ENCODE measurements at regions not wholly inside any gene's neighbourhood (a gene's known extent, or its start where the extent isn't known, plus 50 kb on each side); places are given as distances from the start of the nearest gene placed in this dataset.

DNA sequence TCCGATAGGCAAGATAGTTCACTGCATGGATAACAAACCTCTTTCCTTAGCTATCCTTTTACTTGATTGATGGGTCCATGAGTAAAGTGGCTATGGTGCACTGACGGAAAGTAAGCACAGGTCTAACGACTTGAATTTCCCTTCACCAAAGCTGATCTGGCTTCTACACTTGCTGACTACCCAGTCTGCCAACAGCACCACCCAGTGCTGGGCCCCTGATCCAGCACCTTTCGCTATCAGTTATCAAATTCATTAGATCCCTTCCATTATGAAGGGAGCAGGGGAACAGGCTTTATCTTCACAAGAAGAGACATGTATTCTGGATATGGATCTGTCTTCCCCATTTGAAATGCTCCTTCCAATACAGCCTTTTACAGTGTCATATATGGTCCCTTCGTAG is 855.9 kb downstream of the GRID1 start:
- no peak for DNase-seq (ENCODE audit: low read depth in 4 of 4, low spot score in 2 of 4)

DNA sequence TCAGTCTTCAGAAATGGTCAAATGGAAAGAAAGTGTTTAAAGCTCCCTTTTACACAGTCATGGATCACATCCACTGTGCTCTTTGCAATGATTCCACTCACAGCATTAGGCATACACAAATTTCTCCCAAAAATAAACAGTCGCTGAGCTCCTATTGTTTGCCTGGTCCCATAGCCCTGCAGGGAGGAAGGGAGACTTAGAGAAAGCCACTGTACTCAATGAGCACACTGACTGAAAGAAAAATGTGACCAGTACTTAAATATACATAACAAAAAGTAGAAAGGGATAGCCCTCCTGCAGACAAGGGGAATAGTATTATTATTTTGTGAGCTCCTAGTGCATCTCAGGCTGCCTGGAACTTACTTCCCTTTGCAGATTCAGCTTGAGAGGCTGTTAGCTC is 853.2 kb downstream of the GRID1 start:
- no peak for DNase-seq (ENCODE audit: low read depth in 4 of 4, low spot score in 2 of 4)

DNA sequence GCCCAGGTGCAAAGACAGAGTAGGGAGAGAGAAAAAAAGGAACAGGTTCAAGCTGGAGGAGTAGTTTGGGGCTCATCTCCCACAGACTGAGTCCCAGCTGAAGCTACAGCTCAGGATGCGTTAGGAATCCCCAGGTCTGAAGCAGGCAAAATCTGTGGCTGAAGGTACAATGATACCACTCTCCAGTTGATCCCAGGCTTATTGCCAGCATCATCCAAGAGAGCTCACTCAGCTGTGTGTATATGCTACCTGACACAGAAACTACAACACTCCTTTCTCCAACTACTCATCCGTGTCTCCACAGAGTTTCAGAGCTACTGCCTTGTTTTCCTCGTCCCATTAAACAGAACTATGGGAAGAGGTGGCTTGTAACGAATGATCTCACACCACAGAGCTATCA is 851.3 kb downstream of the GRID1 start:
- no peak for DNase-seq (ENCODE audit: low read depth in 4 of 4, low spot score in 2 of 4)

DNA sequence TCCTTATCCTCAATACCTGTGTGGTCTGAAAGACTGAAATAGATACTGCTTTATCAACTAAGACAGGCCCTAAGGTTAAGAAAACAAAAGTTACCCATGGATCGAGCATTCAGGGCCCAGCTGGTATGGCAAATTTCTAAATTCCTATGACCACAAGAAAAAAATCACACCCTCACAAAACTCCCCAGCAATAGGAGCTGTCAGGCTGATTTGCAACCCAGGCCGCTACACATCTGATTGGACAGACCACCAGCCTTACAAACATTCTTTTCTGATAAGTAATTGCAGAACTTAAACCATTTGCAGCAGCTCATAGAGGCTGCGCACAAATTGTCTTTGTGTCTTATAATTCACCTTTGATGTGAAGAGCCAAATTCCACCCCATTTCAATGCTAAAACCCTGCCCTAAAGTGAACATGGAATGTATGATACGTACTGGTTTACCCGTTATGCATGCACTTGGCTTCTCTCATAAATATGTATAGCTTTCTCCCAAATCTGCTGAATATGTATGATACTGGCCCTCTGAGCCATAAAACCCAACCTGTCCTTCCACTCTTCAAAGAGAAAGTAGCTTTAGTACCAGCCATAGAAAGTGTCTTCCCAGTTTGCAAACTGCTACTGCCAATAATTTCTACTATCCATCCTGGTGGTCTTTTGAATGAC is 842.5 kb downstream of the GRID1 start:
- DNase-seq (ENCODE audit: low read depth in 4 of 4, low spot score in 2 of 4): no peak

DNA sequence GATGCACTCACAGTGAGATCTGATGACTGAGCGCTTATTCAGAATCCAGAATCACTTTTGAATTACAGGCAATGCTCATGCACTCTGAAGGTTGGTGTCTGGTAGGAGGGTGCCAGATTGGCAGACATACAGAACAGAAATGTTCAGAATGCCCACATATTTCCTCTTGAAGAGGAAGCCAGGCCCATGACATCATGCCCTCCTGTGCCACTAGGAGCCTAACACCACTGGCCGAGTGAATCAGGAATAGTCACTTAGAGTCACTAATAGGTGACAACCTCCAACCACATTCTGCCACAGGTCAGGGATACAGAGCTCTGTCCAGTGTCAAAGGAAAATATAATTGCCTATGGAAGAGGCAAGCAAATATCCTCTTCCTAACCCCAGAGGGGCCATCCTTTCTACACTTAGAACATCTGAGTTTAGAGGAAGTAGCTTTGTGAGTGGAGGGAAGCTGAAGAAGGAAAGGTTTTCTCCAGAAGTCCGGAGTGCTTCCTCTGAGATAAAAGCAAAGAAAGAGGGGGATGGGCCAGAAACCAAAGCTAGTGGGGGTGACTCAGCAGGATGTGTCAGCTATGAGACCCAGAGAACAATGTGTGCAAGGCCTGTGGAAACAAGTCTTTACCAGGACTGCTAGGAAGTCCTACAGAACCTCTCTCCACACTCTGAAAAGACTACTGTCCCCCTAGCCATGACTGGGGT is 838.8 kb downstream of the GRID1 start:
- no peak for DNase-seq (ENCODE audit: low read depth in 4 of 4, low spot score in 2 of 4)

DNA sequence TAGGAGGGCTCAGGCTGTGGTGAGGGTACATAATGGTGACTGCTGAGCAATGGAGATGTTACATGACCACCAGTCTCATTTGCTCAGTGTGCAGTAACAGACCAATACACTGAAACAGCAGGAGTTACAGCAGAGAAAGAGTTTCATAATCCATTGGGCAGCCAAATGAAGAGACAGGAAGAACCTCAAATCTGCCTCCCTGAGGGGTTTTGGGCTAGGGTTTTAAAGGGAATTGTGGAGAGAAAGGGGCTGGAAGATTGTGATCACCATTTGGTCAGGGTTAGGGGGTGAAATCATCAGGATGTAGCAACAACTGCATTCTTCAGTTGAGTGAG is 838.3 kb downstream of the GRID1 start:
- no peak for DNase-seq (ENCODE audit: low read depth in 4 of 4, low spot score in 2 of 4)

DNA sequence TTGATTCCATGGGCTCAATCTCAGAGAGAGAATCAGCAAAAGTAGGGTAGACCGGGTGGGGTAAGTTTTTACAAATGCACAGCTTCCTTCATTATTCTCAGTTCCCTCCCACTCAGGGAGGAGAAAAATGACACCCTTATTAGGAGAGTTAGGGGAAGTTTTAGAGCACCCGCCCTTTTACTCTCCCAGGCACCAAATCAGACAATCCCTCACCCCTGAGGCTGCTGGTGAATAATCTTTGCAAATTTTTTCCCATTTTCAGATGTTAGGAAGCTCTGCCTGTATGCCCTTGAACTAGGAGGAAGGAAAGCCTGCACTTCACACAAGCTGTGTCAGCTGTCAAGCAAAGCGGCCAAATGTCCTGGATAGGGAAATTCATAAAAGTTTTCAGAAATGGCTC is 834.9 kb downstream of the GRID1 start:
- DNase-seq (ENCODE audit: low read depth in 4 of 4, low spot score in 2 of 4): no peak

DNA sequence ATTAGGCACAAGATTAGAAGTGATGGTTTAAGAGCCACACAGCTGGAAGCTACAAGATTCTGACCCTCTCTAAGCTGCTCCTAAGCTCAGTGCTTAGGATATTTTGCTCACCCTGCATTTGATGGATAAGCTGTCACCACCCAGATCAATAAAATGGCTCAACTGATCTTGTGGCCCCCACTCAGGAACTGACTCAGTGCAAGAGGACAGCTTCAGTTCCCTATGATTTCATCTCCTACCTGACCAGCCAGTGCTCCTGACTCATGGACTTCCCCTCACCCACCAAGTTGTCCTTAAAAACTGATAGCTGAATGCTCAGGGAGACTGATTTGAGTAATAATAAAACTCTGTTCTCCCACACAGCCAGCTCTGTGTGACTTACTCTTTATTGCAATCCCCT is 833.8 kb downstream of the GRID1 start:
- DNase-seq (ENCODE audit: low read depth in 4 of 4, low spot score in 2 of 4): no peak

DNA sequence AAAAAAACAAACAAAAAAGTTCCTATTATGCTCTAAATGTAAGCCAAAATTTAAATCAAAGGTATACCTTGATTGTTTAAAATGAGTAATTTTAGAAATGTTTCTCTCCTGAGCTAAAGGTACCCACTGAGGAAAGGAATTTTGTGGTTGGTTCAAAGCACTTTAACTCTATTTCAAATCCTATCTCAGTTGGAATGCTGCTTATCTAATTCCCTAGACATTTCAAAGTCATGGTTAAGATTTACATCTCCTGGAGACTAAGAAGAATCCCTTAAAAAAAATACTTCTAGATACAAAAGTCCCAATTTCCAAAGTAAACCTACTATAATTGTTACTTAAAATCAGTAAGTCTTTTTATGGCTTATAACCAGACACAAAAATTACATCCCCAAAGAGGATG is 830.7 kb downstream of the GRID1 start:
- DNase-seq (ENCODE audit: low read depth in 4 of 4, low spot score in 2 of 4): no peak

DNA sequence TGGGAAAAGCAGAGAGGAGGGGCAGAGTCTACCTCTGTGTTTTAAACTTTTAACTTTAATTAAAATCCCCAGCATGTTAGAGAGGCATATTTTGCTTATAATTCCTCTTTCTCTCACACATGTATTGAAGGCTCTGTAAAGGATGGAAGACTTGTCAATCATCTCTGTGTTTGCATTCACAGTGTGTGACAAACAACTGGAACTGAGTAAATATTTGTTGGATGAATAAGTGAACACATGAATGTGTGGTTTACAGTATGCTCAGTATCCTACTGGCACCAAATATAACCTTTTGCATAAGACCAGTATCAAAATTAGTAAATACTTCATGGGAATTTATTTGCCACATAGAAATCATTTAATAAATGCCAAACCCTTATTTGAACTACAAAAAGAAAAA is 829.0 kb downstream of the GRID1 start:
- DNase-seq (ENCODE audit: low read depth in 4 of 4, low spot score in 2 of 4): no peak

DNA sequence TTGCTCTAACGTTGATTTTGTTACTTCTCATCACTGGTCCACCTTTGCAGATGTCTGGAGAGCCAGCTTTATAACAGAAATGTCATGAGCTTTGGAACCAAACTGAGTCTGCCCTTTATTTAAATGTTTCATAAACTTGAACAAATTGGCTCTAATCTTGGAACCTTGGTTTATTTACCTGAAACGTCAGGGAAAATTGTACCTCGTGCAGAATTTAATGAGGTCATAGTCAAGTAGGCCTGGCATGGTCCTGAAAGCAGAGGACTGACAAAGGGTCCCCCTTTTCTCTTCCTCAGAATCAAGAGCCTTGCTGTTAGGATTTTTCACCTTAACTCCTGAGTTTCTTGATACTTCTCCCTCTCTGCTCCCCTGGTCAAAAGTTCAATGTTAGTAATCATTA is 828.0 kb downstream of the GRID1 start:
- DNase-seq (ENCODE audit: low read depth in 4 of 4, low spot score in 2 of 4): no peak

DNA sequence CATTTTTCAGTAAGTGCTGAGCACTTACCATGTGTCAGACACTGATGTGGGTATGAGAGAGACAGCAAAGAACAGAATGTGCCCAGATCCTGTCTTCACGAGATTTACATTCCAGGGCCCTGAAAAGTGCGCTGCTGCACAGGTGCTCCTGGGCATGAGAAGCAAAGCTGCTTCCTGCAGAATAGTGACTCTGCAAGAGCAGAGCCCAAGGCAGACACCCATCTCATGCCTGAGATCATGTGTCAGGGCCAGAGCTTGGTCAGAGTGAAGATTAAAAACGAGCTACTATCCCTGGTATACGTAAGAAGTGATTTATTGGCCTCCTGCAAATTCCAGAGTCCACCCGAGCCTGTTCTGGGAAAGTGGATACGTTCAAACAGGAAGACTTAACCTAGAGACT is 824.4 kb downstream of the GRID1 start:
- DNase-seq (ENCODE audit: low read depth in 4 of 4, low spot score in 2 of 4): no peak

DNA sequence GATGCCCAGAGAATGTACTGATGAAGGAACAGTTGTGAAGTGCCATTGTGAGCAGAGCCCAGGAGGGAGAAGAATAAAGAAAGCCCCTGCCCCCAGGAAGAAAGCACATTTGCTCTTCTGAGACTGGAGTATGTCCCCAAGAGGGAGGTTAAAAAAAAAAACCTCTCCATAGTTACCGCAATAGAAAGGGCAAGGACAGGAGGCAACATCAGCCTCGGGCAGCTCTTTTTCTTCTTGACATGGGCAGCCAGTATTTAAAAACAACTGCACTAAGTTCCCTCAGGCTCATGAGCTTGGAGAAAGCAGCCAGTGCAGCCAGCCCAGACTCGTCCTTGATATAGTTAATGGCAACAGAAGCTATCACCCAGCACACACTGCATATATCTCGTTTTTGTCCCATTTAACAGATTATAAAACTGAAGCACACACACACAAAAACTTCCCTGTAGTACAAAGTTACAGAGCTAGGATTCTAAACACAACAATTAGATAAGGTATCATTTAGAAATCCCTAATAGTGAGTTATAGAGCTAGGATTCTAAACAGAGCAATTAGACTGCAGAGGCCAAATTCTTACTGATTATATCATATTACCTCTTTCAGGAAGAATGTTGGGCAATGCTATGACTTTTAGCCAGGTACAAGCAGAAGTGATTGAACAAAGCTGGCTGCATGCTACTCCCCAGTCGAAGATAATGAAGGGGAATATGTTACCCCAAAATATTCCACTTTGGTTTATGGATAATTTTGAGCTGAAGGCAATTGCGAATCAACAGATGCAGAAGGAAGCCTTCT is 823.5 kb downstream of the GRID1 start:
- no peak for DNase-seq (ENCODE audit: low read depth in 4 of 4, low spot score in 2 of 4)

DNA sequence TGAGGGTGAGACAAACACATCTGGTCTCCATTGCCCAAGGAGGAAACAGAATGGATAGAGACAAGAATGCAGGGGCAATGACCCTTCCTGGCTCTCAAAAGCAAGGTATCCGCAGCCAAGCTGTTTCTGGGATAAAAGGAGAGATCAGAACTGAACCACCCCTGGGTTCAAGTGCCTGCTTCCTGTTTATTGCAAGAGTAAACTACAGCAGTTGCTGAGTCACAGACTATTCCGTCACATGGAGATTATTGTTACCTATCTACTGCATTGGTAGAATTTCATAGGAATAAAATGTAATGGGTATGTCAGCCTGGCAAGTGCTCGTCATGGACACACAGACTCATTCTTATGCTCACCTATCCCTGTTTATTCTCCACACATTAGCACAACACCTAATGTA is 821.6 kb downstream of the GRID1 start:
- no peak for DNase-seq (ENCODE audit: low read depth in 4 of 4, low spot score in 2 of 4)

DNA sequence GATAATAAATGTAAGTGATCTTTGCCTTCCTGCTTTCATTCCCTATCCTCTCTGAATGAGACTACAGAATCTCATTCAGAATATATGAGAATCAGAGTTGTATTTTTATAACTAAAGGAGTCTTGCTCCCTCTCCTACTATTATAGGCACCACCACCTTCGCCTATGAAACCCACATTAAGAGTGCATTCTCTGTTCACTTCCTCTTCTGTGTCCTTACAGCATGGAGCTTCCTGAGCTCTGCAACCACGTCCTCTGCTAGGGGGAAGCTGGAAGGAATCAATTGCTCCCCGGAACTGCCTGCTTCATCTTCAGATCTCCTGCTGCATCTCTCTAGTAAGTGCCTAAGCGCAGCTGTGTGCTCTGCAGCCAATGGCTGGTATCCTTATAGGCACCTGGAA is 820.7 kb downstream of the GRID1 start:
- DNase-seq (ENCODE audit: low read depth in 4 of 4, low spot score in 2 of 4): no peak

DNA sequence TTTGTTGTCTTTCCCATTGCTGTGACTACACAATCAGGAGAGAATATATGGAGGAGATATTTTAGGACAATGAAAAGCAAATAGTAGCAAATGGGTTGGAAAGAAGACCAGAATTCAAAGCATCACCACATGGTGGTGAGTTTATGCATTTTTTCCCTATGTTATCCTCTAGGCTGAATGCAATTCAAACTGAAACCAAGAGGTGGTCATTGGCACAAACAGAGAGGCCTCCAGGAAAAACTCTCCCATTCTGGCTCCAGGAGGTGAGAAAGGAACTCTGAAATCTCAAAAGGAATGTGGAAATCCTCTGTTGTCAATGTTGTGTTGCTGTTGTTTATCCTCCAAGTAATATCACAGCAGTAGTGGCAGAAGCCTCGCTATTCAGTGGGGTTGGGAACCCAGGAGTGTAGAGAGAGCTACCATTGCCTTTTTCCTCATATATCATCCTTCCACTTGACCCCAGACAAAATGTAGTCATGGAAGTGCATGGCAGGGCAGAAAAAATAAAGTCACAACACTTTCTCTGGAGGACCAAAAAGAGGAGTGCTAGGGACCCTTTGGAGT is 819.1 kb downstream of the GRID1 start:
- no peak for DNase-seq (ENCODE audit: low read depth in 4 of 4, low spot score in 2 of 4)

DNA sequence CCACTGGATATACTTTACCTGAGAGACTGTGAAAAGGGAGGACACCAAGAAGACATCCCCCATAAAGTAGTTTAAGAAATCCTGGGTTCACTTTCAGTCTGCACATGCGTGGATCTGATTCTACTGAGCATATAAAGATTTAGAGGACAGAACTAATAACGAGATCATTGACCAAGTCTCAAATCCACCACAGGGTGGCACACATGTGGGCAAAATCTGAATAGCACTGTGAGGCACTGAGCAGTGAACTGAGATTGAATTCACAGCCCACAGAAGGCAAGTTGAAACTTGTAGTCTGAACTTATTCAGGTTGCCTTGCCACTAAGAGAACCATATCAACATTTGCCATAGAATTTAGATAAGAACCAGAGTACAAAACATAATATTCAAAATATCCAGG is 818.6 kb downstream of the GRID1 start:
- DNase-seq (ENCODE audit: low read depth in 4 of 4, low spot score in 2 of 4): no peak
